M059J (cell line): ENCODE measurements at regions not wholly inside any gene's neighbourhood (a gene's known extent, or its start where the extent isn't known, plus 50 kb on each side); places are given as distances from the start of the nearest gene placed in this dataset.

Source experiments
- DNase-seq: peaks from one replicate; pipeline ENCODE4 v3.0.0-alpha.2; 2012; ENCODE audit warnings: low read depth

DNA sequence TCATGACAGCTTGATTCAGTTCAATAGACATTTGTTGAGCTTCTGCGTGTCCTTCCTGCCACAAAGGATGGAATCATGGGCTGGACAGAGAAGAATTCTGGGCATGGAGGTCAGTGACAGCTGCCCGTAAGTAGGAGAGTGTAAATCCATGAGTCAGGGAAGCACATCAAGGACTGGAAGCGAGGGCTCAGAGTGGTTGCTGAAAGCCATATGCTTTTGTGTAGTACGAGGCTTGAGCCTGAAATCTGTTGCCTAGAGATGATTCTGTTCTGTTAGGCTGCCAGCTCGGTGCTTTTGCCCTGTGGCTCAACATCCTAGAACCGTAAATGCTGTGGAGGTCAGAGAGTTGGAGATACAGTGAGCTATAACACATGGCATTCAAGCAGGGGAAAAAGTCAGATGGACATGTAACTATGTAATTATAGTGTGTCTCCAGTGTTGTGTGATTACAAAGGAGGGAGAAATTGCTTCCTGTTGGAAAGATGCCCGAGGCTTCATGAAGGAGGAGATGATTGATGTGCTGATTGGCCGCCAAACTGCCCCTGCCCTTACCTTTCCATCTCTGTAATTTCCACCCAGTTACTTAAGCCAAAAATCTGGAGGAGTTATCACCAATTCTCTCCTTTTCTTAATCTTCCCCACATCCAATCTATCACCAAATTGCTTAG, 92.8 kb upstream of the CACNA1E start:
- no peak for DNase-seq

DNA sequence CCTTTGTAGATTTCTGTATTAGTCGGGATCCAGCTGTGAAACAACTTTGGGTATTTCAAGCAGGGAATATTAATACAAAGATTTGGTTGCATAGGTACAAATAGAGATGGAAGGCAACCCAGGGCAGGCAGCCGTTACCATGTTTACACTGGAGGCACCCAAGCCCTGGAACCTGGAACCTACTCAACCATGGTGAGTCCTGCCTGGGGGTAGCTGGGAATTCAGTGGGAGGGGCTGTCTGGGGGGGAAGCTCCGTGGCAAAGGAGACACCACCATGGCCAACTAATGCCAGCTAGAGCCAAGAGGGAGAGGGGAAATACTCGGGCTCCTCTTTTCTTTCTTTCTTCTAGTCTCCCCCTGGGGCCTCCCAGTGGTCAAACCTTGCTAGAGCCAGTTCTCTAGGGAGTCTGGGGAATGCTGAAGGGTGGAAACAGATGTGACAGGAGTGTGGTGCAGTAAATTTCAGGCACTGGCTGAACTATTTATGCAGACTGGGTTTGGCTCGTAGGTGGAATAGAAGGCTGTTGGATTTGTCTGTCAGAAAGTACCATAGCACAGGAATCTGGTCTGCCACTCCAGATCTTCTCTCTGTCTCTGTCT, 91.9 kb upstream of the CACNA1E start:
- DNase-seq, result no peak

DNA sequence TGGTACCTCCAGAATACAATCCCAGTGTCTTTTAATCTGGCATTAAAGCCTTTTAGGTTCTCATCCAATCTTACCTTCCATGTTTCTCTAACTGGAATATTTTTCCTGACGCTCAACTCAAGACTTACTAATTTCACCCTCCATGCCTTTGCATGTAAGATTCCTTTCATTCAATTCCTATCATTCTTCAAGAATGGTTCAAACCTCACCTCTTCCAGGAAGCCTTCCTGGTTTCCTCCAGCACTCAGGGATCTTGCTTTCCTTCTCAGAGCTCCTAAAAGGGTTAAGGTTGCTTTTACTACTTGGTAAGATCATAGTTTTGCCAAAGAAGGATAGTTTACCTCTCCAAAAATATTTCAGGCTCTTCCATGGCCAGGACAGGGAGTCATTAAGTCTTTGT, 91.2 kb upstream of the CACNA1E start:
- no peak for DNase-seq

DNA sequence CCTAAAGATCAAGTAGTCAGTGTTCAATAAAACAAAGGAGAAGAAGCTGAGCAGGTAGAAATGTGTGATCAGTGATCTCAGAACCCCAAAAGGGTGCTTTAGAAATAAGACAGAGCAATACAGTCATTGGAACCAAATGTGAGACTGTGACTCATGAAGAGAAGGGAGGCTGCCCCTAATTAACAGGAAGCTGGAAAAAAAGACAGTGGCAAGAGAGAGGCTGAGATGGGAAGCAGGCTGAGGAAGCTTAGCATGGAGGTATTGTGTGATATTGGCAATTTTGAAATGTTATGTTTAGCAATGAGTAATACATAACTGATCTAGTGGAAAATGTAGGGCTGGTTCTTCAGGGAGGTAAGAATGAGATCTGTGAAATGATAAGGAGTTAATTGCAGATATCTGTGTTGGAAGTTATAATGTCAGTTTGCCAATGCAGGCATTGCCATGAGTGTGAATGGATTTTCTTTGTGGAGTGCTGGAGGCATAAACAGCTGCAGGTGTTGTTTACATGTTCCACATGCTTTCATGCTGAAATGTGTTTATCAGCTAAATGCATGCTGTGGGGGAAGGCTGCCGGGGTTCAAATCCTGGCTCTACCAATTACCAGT, 90.6 kb upstream of the CACNA1E start:
- DNase-seq, result no peak

DNA sequence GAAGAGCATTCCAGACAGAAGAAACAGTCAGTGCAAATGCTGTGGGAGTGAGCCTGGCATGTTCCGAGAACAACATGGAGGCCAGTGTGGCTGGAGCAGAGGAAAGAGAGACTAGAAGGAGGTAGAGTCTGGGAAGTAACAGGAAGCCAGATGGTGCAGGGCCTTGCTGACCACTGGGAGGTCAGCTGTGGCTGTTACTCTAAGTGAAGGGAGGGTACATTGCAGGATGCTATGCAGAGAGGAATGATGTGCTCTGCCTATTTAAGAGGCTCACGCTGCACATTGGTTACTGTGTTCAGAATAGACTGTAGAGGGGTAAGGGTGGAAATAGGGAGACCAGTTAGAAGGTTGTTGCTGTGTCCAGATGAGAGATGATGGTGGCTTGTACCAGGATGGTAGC, 88.6 kb upstream of the CACNA1E start:
- DNase-seq, result no peak

DNA sequence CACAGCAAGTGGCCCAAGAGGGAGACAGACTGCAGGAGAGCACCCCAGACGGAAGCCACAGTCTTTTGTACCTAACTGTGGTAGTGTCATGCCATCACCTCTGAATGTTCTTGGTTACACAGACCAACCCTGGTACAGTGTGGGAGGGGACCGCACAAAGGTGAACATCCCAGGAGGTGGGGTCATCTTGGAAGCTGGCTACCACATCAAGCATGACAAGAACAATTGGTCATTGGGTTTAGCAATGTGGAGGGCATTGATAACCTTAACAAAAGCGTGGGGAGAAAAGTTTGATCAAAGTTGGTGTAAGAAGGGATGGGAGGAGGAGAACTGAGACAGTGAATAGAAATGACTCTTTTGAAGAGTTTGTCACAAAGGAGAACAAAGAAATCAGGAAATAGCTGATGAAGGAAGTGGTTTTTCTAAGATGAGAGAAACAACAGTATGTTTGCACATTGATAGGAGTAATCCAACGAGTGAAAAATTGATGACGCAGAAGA, 87.1 kb upstream of the CACNA1E start:
- DNase-seq, result no peak

DNA sequence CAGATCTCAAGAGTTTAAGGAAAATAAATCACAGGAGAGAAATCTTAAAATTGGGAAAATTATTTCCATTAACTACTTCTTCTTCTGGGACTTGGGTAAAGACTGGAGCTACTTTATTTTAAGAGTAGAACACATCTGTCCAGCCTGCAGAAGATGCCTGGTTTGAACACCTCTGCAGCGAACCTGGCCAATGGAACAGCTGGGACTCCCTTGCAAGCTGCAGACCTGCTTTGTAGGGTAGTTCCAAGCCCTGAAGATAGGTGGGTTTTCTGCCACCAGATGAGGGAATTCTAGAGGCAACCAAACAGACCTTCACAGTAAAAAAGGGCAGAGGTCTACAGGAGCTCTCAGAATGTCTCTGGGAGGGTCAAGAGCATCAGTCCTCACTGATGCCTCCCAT, 86.5 kb upstream of the CACNA1E start:
- no peak for DNase-seq

DNA sequence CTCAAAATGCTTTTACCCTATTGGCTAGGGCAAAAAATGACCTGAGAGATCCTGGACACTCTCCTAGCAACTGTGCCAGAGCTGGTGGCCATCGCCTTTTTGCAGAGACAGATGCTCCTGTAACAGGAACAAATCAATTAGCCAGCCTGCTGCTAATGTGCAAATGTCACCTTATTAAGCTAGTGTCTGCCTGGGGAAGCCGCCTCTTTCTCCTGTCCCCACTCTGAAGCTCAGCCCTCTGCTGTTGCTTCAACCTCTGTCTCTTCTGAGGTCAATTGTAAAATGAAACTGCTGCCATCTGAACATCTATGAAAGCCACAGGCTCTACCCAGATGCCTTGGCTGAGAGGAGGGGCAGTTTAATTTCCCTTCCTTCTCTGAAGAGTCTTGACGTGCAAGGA, 85.5 kb upstream of the CACNA1E start:
- no peak for DNase-seq

DNA sequence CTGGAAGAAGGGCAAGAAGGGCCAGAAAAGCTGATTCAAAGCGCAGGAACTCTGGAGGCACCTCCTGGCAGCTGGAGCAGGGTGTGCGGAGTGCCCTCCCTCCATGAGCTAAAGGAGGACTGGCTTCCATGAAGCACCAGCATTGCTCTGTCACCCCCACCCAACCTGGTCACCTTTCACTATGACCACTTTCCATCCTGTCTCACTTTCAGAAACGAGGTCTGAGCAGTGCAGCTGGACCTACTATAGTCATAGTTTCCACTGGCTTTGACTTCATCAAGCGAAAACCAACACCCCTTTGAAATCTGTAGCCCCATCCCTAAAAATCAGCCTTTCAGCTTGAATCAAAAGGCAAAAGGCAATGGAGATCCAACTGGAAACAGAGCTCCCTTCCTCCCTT, 84.8 kb upstream of the CACNA1E start:
- no peak for DNase-seq

DNA sequence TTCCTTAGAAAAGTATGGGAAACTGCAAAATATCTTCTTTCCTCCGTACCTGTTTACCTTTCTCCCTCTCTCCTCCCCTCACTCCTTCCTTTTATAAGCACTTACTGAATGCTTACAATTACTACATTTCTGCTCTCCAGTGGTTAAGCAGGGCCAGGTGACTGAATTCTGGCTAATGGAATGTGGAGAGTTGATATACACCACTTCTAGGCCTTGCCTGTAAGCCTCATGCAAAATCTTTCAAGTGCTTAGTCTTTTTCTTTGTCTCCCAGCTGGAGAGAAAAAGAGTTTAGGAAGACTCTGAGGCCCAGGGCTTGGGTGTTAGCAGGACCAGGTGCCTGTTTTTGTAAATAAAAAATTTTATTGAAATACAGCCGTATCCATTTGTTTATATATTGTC, 77.7 kb upstream of the CACNA1E start:
- no peak for DNase-seq

DNA sequence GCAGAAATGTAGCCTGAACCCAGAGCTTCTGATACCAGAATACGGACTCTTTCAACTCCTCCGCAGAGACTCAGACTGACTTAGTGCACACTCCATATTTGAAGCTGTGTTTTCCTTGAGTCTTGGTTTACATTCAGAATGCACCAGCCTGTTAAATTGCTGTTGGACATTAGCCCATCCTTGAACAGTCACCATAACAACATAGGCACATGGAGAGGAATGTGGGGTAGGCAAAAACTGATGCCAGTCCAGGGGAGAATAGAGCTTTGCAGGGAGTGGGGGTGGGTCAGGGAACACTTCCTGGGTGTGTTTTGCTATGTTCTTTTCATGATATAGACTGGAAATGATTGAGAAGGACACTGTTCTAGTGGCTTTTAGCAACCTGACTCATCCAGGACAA, 76.3 kb upstream of the CACNA1E start:
- DNase-seq, result no peak

DNA sequence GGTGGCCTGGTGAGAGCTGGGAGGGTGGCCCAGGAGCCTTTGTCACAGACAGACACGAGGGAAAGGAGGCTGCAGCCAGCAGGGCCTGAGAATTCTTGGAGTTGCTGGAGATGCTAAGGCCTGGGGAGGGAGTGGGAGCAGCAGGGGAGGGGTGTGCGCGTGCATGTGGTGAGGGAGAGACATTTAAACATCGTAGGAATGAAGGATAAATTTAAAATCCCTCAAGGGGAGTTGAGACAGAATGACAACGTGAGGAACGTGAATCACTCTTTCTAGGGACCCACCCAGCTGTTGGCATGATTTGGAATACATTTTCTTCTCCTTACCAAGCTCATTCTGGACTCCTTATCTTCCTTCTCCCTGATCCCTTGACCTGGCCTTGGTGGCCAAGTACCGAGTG, 73.3 kb upstream of the CACNA1E start:
- no peak for DNase-seq

DNA sequence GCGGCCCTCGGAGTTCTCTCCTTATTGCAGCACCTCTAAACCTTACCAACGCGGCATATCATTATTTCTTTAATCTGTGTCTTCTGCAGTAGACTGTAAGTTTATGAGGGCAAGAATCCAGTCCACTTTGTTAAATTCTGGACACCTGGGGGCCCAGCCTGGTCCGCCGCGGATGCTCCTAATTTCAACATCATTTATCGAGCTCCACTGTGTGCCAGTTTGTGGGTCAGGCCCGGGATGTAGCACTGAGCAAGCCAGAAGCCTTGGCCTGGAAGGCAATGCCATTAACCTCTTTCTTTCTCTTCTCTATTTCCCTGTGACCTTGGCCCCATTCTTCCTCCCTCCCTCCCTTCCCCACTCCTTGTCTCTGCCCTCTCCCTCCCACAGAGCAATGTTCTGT, 70.6 kb upstream of the CACNA1E start:
- DNase-seq, result no peak

DNA sequence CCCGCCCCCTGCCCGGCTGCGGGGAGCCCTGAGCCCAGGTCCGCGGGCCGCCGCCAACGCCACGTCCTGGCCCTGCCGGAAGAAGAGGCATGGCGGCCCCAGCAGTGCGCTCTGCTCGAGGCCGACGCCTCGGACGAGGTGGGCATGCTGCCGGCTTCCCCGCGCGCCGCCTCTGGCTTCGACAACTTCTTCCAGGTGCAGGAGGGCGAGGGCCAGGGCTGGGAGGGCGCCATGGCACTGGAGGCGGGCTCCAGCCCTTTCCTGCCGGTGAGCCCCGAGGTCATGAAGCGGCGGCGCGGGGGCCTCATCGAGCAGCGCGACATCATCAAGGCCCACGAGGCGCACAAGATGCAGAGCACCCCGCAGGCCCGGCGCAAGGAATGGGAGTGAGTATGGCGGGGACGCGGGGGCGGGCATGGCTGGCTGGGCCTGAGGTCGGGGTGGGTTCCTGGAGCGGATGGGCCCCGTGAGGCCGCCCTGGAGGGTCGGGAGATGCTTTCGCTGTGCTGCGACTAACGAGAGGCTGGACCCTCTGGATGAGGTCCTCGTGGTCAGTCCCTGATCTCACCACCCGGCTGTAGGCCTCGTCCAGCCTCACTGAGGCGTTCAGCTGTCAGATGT, 70.0 kb upstream of the CACNA1E start:
- no peak for DNase-seq

DNA sequence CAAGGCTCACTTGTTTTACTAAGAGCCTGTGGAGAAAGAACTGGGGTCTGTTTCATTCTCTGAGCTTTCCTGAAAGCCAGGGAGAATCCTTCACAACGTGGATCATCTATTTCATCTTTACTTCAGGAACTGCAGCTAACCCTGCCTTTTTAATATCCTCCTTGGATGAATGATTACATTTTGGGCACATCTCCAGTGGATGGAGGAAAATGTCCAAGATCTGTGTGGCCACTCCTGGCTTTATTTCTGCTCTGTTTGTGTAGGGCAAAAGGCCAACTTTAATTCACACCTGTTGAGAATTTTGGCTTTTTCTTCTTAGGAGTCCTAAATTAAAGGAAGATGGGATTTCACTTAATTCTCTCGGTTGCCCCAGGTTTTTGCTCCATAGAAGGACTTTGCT, 69.5 kb upstream of the CACNA1E start:
- no peak for DNase-seq

DNA sequence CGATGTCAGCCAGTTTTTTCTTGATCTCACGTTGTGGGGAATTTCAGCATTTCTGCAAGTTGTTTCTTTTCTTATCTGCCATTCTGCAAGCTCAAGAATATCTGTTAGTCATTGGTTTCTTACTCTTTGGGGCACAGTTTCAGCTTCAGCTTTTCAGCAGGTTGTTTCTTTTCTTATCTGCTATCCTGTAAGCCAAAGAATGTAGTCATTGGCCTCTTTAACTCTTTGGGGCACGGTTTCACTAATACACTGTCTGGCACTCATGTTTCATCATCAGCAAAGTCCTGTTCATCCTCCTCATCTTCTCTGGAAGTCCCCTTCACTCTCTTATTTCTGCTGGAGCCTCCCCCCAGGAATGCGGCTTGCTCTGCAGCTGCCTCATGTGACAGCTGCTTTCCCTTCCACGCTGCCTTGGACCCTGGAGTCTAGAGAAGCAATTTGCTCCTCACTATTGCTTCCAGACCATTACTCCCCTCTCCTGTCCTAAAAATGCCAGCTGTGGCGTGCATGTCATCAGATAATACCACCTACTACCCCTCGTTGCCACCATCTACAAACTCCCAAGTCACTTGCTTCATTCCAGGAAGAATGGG, 67.0 kb upstream of the CACNA1E start:
- DNase-seq, result no peak

DNA sequence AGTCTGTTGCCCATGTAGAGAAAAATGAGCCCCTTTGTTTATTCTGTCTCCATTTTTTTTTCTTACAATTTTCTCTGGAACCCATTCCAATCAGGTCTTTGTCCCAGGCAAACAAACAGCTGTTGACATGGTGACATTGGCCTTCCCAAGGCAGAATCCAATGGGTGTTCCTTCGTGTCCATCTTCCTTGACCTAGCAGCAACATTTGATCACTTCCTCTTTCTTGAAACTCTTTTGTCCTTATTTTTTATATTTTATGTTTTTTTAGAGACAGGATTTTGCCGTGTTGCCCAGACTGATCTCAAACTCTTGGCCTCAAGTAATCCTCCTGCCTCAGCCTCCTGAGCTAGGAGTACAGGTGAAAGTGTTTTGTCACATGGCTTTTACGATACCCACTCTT, 65.4 kb upstream of the CACNA1E start:
- no peak for DNase-seq

DNA sequence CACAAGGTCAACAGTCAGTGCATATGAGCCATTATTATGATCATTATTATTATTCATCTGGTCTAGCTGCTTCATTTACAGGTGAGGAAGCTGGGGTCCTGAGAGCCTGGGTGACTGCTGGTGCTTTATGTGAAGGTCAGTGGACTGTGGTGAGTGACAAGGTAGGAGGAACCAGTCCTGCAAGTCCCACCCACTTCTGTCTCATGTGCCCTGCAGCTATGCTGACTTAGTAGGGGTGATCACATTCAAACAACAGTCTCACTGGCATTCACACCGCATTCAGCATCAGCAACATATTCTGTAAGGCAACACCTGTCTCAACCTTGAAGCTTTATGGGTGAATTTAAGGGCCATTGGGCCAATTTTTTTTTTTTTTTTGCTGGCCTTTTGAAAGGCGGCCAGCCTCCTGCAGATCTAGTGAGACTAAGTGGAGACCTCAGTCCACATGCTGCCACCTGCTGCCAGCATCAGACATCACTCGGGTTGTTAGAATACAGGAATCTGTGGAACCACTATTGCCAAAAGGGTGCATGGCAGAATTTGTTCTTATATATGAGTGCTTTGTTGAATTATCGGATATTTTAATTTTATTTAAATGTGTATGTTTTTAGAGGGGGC, 59.9 kb upstream of the CACNA1E start:
- peak; percentile 46 for DNase-seq

DNA sequence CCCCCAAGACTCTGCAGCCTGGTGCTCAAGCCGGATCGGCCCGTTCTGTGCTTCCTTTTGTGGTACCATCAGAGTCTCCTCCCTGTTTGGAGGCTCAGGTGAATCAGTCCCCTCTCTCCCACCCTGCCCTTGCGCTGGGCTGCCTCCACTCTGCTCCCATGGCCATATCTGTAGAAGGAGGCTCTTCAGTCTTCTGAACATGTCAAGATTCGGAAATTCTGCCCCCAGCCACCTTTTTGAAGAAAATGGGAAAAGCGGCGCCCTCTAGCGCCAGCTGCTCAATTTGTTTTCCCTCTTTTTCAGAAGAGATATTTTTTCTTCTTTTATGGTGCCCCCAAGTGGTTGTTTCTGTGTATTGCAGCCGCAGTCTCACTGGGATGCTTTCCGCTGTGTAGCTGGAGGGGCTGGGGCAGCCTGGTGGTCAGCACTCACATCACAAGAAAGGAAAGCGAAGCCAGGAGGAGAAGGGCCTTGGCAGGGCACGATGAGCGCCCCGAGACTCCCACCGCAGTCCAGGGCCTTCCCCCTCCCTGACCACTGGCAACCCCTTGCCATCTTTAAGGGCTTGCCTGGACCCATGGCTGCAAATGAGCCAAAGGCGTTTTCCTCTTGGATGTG, 58.4 kb upstream of the CACNA1E start:
- peak; percentile 62 for DNase-seq

DNA sequence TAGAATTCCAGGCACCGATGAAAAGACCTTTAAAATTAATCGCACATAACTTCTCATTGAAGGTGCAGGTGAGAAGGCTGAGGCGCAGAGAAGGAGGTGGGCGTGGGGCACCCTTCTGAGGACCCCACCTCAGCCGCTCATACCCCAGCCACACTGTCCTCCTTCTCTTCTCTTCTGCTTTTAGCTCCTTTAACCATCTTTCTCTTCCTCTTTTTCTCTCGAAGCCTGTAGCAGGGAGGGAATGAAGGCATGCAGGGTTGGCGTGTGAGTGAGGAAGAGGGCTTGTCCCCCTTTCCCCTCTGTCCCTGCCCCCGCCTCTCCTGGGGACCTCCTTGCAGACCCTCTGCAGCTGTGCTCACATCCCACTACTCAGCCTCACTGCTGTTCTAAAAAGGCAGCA, 57.8 kb upstream of the CACNA1E start:
- DNase-seq, result no peak

DNA sequence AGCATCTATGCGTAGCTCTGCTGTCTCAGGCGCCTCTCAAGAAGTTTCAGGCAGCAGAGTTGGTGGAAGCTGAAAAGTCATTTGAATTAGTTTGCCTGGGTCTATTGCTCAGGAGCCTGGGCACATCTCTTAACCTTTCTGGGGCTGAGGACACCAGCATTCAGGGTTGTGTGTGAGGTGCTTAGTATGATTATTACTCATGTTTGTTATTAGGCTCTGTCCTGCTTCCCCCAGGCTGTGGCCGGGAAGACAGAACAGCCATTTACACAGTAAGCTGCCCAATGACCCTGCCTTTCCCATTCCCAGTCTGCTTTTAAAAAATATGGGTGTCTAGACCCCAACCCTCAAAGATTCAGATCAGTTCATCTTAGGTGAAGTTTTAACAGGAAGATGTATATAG, 53.9 kb upstream of the CACNA1E start:
- no peak for DNase-seq
